Stimulated activated CD8-positive, alpha-beta memory T cell treated with anti-CD3 and anti-CD28 coated beads, Interleukin-15, amount 100 ng/mL, for 1 hour (primary cell): ENCODE measurements at regions not wholly inside any gene's neighbourhood (a gene's known extent, or its start where the extent isn't known, plus 50 kb on each side); places are given as distances from the start of the nearest gene placed in this dataset.
A peak's percentile ranks its signal among the peaks of the same experiment; 100 is the strongest.

ENCODE experiments used
- DNase-seq: peaks from one replicate; pipeline ENCODE4 v3.0.0-alpha.2; 2020; ENCODE audit warnings: low read depth

DNA sequence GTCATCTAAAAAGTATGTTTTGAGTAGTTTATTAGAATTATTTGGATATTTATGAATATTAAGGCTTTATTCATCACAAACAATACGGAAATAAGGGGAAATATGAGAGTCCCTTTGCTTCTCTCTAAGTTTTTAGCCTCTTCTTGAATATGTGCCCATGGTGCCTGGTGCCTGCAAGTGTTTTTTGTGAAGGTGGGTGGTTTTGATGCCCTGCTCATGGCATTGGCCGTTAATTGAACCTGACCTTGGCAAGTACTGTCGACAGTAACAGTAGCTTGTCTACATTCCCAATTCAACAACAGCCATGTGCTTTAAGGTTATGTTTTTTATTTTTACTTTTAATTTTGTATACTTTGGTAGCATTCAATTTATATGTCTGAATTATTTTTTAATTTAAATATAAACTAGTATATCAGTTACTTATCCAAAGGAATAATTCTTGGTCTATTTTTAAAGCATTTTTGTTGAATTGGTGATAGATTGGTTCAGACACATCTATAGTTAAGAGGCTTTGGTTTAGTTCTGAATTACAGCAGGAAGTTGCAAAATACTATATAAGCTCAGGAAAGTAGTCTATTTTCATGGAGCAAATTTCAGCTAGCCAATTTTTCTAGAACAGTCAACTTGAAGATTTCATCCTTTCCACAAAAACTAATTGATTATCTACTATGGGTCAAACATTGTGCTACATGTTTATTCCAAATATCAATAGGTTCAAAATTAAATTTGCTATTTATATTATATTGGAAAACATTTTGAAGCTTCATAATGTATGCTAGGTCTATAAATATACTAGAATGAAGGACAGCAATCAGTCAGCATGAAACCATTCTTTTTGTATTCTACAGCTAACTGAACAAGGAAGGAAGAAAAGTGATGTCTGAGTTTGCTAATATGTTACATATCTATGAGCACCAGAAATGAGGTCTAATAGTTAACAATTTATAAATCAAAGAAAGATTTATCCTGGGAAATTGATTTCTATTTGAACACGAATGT is 184.4 kb downstream of the MRPL39 start:
- no peak for DNase-seq

DNA sequence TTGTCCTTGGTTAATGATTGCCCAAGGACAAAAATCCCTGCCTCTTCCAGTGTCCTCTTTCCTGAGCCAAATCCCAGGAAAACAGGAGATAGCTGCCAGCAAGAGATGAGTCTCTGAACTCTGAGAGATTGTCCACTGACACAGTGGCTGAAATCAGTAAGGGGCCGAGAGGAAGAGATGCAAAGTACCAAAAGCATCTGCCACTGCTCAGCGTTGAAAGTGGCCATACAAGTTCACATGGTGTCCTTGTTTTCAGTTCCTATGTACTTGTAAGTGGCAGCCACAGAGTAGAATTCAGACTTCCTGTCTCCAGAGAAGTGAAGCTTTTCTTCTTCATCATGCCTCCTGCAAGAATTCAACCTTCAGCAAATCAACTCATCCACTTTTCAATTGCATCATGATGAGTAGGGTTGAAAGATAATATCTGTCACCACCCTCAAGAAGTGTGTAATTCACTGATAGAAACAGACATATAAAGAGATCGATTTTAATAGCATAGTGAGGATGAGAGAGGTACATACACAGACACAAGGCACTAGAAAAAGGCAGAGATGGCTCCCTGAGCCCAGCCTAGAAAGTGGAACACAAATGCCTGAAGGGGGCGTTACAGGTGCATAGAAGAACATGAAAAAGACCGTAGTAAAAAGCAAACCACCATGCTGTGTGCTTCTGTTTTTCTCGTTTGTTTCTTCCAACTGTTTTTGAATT is 185.8 kb downstream of the MRPL39 start:
- peak; percentile 2 for DNase-seq

DNA sequence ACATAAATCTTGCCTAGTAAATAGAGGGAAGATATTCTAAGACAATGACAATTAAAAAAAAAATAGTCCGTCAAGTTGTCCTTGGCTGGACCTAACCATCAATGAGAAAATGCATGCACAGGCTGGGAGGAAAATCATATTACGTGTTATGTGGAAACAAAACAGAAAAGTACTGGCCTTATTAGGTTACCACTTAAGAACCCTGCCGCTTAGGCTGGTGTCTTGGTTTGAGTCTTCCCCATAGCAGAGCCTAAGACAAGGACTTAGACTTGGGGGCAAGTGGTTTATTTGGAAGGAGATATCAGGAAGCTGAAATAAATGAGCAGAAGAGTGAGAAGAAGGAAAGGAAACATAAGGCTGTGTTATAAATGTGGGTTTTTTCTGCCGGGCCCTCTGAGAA is 186.4 kb downstream of the MRPL39 start:
- no peak for DNase-seq

DNA sequence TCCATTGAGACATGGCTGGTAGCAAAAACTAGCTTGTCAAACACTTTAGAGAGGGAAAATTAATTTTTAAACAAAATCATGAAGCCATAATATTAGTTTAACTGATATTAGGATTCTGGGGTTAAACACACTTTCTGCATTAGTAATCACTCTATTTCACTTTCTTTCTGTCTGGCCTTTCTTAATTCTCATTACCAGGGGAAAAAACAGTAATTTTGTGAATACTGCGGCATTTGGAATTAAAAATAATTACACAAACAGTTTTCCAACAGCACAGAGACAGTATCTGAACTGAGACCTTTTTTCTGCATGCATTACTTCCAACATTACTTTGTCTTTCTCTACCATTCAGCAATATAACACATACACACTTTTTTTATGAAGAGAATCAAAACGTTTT is 190.6 kb downstream of the MRPL39 start:
- DNase-seq, result no peak

DNA sequence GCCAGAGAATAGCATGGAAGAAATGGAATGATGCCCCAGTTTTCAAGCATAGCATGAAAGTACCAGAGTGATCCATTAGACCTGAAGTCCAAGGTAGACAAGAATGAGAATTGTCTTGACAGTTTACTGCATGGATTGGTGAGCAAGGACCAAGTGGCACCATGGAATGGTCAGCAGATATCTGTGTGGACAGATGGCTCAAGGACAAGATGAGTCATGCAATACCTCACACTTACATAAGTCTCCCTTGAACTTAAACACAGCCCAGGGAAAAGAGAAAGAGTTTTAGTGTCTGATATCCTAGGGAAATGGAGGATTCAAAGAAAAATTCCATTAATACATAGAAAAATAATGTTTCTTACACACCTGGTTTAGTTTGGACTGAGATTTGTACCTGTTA is 195.2 kb downstream of the MRPL39 start:
- DNase-seq, result no peak

DNA sequence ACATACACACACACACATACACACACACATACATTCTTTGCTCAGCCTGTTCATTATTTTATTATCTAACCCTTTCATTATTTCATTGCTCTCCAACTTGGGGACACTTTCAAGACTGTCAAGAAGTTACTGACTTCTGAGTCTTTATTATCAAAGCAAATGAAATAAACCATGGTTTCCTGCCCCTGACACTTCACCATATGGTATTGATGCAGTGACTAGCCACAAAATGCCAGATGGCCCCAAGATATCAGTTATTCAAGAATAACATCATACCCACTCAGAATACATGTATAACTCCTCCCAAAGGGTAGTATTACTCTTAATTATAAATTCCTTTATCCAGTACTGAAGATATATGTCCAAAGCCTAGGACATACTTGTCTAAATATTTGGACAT is 197.3 kb downstream of the MRPL39 start:
- no peak for DNase-seq

DNA sequence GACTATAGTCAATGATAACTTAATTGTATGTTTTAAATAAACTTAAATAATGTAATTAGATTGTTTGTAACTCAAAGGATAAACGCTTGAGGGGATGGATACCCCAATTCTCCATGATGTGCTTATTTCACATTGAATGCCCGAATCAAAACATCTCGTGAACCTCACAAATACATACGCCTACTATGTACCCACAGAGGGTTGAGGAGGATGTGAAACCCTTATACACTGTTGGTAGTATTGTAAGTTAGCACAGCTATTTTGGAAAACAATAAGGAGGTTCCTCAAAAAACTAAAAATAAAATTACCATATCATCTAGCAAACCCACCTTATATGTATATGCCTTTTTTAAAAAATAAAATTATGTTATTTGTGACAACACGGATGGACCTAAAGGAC is 198.6 kb downstream of the MRPL39 start:
- no peak for DNase-seq

DNA sequence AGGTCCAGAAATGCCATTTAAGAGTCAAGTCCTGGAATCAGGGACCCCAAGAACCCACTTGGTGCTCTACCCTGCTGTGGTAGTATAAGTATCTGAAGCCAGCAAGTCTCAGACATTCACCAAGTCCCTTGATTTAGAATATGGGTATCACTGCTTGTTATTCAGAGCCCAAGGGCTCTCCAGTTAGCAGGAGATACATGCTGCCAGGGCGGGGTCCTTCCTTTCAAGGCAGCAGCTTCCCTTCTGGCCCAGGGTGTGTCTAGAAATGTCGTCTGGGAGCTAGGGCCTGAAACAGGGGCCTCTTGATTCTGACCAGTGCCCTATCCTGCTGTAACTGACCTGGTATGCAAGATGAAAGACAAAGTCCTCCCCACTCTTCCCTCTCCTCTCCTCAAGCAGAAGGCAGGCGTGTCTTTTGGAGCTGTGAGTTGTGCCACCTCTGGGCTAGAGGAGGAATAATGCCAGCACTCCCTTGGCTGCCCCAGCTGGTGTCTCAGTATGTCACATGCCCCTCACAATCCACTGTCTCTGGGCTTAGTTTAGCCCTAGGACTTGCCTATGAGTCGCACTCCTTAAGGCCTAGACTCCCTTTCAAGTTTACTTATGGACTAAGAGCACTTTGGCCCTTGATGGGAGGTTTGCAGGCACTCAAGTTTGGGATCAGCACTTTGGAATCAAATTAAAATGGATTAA is 200.2 kb downstream of the MRPL39 start:
- no peak for DNase-seq

DNA sequence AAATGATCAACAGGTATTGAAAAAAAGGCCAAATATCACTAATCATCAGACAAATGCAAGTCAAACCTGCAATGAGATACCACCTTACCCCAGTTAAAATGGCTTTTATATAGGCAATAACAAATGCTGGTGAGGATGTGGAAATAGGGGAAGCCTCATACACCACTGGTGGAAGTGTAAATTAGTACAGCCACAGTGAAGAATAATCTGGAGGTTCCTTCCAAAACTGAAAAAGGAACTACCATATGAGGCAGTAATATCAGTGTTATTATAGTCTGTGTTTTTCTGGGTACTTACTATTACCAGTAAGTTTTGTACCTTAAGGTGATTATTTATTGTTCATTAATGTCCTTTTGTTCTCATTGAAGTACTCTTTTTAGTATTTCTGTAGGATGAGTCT is 201.3 kb downstream of the MRPL39 start:
- DNase-seq, result no peak

DNA sequence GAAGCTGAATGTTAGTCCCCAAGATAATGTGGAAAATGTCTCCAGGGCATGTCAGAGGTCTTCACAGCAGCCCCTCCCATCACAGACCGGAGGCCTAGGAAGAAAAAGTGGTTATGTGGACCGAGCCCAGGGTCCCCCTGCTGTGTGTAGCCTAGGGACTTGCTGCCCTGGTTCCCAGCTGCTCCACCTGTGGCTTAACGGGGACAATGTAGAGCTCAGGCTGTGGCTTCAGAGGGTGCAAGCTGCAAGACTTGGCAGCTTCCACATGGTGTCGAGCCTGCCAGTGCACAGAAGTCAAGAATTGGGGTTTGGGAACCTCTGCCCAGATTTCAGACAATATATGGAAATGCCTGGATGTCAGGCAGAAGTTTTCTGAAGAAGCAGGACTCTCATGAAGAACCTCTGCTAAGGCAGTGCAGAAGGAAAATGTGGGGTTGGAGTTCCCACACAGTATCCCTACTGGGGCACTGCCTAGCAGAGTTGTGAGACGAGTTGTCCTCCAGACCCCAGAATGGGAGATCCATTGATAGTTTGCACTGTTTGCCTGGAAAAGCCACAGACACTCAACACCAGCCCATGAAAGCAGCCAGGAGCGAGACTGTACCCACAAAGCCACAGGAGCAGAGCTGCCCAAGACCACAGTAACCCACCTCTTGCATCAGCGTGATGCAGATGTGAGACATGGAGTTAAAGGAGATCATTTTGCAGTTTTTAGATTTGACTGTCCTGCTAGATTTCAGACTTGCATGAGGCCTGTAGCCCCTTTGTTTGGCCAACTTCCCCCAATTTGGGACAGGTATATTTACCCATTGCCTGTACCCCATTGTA is 204.9 kb downstream of the MRPL39 start:
- no peak for DNase-seq

DNA sequence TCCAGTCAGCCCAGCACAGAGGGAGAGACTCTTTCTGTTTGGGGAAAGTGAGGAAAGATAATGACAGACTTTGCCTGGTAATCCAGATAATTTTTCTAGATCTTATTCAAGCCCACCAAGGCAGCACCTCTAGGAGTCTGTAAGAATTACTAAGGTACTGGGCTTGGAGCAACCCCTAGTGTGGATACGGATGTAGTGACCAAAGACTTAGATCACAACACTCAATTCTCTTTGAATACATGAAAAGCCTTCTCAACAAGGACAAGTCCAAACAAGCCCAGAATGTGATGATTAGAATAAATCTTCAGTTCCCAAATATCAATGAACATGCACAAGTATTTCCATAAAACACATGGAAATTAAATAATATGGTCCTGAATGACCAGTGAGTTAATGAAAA is 206.9 kb downstream of the MRPL39 start:
- no peak for DNase-seq

DNA sequence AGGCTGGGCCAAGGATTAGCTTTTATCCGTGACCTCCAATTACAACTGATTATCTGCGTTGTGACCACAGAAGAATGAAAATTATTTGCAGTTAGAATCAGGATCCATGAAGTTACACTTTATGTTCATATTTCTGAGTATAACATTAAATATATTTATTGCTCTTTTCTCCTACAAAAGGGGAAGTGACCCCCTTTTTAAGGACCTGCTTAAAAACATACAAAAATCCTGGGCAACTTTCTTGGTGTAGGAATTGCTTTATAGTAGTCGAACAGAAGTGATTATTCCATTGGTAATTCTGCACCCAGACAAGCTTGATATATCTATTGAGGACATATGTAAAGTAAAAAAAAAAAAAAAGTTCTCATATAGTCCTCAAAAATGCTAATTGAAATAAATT is 208.7 kb downstream of the MRPL39 start:
- no peak for DNase-seq

DNA sequence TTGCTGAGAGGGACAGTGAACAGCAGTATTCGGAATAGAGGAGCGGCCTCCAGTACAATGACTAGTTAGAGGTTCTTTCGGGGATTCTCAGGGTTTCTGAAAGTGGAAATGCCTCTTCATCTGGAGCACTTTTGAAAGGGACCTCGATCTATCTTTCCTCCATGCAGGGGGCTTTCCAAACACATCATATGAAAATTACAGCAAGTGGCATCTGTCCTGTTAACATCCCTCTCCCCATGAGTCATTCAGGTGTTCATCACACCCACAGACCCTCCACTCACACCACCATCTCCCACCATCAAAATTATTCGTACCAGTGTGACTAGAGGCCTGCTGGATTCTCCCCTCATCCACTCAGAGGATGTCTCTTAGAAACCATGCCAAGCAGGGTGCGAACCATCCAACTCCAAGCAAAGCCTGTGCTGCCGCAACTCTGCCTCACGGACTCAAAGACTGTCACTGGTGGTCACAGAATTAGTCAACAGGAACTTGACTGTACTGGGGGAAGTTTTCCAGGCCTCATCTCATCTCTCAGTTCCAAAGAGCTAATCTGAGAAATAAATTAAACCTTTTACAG is 211.1 kb downstream of the MRPL39 start:
- DNase-seq, result no peak

DNA sequence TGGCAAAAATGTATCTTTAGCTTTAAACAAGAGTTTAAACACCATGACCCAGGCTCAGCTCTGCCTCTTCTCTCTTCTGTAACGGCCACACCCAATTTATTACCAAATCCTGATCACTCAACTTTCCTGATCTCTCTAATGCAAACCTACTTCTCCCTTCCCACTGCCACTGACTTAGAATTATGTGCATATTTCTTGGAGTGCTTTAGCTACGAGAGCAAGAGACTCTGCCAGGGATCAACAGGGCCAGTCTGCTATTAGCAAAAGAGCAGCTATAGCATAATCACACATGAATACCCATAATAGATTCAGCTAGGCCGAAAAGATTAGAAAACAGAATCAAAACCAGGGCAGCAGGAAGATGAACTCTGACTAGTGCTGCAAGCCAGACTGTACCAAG is 215.5 kb downstream of the MRPL39 start:
- DNase-seq, result no peak

DNA sequence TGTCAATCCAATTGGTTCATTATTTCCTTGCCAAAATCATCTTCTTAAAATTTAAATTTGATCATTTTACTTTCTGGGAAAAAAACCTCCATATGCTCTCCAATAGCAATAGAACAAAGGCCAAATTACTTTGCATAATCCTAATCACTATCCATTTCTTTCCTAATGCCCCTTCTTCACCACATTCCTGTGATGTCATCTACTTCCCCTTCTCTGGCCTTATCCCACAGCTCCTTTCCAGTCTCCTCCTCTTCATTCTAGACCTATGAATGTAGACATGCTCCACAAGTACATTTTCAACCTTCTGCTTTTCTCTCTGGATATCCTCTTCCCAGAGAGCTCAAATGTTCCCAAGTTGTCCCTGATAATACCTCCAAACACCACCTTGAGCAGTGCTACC is 216.6 kb downstream of the MRPL39 start:
- no peak for DNase-seq

DNA sequence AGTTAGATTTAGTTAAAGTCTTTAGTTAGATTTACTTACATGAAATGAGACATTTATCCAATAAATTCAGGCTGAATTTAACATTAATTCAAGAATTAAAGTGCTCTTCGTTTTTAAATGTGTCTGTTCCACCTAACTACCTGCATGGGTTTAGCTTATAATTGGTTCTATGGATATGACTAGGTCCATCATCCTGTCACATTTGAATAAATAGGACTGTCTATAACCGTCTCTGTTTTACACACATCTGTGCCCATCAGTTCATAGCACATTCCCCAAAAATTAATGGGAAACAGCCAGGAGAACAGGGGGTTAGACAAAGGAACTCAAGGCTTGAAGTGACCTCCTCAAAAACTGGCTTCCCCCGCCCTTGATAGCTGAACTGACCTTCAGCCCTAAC is 219.6 kb downstream of the MRPL39 start:
- no peak for DNase-seq

DNA sequence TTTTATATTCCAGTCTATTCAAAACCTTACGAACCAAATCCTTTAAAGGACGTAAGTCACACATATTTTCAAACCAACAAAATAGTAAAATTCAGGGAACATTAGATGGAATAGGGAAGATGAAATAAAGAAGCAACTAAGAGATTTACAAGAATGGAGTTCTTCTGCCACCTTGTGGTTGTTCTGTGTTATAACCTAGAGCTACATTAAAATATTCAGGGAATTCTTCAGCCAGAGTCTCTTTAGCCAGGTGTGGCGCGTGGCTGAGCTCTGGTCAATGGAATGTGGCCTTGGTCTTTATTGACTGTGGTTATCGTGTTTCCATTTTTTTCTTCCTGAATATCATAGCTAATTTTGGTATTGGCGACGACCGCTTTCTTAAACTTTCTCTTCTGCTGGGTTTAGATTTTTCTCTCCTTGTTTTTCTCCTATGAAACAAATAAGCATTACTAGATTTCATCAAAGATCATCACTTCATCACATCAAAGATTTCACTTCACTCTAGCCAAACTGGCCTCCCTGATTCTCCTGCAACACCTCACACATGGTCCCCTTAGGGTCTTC is 221.3 kb downstream of the MRPL39 start:
- no peak for DNase-seq

DNA sequence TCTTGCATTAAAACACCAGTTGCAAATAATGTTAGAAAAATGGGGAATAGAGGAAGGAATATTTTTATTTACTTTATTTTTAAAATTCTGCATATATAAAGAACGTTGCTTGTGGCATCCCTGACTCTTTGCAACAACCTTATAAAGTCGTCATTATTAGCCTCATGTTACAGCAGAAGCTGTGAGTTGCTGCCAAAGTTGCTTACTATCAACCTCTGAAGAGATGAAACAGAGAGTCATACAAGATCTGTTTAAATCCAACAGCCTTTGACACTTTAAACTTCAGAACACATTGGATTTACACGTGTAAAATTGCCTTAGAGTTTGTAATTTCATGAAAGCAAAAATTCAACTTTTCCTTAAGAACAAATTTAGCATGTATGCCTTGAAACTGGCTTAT is 221.9 kb downstream of the MRPL39 start:
- no peak for DNase-seq

DNA sequence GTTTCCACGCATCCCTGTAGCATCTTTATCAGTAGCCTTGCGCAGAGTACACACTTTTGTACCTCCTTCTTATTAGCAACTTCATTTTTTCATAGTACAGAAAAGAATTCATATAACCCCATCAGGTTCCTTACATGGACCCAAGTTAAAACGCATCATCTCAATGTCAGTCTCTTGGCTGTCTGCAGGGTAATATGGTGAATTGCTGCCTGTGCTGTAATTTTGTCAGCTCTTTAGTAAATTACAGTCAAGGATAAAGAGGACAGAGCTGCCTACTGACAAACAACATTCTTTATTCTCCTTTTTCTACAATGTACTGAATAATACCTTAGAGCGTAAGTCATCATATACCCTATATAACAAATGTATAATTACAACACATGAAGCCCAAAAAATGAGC is 222.5 kb downstream of the MRPL39 start:
- DNase-seq, result no peak

DNA sequence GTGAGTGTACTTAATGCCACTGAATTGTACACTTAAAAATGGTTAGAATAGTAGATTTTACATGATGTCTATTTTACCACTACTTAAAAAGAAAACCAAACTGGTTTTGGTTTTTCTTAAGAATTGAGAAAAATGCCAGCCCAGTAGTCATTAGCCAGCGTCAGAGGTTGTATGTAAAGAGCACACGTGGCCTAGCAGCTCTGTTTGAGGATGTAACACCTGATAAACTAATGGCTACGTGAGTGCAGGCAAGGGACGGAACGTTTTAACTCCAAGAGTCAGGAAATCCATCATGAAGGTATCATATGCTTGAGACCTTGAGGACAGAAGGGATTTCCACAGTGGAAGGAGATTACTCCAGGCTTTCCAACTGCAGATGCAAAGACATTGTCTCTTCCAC is 223.7 kb downstream of the MRPL39 start:
- no peak for DNase-seq

DNA sequence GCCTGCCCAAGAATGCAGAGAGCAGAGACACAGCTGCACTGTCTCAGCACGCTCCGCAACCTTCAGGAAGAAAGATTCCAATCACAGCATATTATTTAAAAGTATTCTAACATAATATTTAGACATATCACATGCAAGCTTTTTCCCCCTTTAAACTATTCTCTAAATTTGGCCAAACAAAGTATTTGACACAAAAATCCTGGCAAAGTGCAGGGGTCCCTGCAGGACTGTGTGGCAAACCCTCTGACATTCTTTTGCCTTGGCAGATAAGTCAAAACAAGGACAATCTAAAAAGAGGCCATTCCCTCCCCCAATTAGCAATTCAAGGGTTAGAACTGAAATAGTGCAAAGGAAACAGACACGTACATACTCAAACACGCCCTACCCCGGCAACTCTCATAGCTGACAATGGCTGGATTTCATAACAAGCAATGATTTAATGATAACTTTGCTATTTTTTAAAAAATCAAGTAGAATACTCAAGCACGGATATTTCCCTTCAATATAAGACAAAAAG is 225.3 kb downstream of the MRPL39 start:
- no peak for DNase-seq
